Spleen (tissue), 7 donors: ENCODE measurements at regions not wholly inside any gene's neighbourhood (a gene's known extent, or its start where the extent isn't known, plus 50 kb on each side); places are given as distances from the start of the nearest gene placed in this dataset.

Experiments
- POLR2AphosphoS5 ChIP-seq, 3 donors: sonication (generic); formaldehyde crosslinking; IDR thresholded peaks; one replicate each; pipeline ENCODE4 v1.5.1; 2017; ENCODE audit warnings: antibody characterized with exemption in 3 of 3
- TF ChIP-seq, protein P1 (sequence below), 11 experiments: fragments of 200-600 bp in 7 of 11; fragments of 450-650 bp in 4 of 11; sonication (generic) in 4 of 11; IDR thresholded peaks in 8 of 11; conservative IDR thresholded peaks in 3 of 11; 1 replicate in 7 of 11; 2 replicates in 4 of 11; pipeline versions ENCODE4 v1.4.0 to v1.8.0; 2016 to 2021; ENCODE audit warnings: antibody characterized with exemption in 11 of 11, inconsistent platforms in 4 of 11, mild to moderate bottlenecking in 1 of 11
- donor health status: DM: no; HTN: no; CAD: no; lungs with moderate emphysema.
- donor health status: DM: no; HTN: no; CAD: no.
- donor health status: DM: no; HTN: no; CAD: no.

DNA sequence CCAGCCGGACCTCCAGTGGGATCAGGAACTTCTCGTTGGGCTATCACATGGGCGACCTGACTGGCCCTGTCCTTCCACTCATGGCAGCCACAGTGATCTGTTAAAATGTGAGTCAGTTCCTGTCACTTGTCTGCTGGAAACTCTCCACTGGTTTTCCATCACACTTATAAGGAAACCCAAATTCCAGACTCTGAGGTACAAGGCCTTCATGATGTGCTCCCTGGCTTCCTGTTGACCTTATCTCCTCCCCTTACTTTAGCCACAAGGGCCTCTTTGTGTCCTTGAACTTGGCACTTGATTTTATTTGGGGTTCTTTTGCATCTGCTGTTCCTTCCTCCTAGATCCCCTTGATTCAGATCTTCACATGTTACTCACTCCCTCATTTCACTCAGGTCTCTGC lies 96.8 kb downstream of the TENT5C start:
- no peak for TF ChIP-seq POLR2AphosphoS5 (IDR thresholded peaks at IDR 0.05)
- TF ChIP-seq, protein P1, sequence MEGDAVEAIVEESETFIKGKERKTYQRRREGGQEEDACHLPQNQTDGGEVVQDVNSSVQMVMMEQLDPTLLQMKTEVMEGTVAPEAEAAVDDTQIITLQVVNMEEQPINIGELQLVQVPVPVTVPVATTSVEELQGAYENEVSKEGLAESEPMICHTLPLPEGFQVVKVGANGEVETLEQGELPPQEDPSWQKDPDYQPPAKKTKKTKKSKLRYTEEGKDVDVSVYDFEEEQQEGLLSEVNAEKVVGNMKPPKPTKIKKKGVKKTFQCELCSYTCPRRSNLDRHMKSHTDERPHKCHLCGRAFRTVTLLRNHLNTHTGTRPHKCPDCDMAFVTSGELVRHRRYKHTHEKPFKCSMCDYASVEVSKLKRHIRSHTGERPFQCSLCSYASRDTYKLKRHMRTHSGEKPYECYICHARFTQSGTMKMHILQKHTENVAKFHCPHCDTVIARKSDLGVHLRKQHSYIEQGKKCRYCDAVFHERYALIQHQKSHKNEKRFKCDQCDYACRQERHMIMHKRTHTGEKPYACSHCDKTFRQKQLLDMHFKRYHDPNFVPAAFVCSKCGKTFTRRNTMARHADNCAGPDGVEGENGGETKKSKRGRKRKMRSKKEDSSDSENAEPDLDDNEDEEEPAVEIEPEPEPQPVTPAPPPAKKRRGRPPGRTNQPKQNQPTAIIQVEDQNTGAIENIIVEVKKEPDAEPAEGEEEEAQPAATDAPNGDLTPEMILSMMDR (IDR thresholded peaks at IDR 0.05 in 8 of 11, conservative IDR thresholded peaks at IDR 0.05 in 3 of 11) = no peak
